Fibroblast of lung (primary cell): ENCODE measurements at regions not wholly inside any gene's neighbourhood (a gene's known extent, or its start where the extent isn't known, plus 50 kb on each side); places are given as distances from the start of the nearest gene placed in this dataset.

Experiments
- DNase-seq, 2 donors: peaks; one replicate each; pipeline versions ENCODE4 v3.0.0 to v3.0.0-alpha.2; 2010; ENCODE audit warnings: low read depth in 2 of 2
- H2AFZ ChIP-seq: 2 replicates; pipeline ENCODE4 v1.5.1; 2012; ENCODE audit warnings: low read length, control low read depth, inconsistent platforms
- H3K27ac ChIP-seq: 2 replicates; pipeline ENCODE4 v1.5.1; 2011; ENCODE audit warnings: low read length, control low read depth; ENCODE audit not compliant: insufficient read depth
- H3K27me3 ChIP-seq: 2 replicates; pipeline ENCODE4 v1.5.1; 2011; ENCODE audit warnings: mild to moderate bottlenecking, low read length; ENCODE audit not compliant: control insufficient read depth, insufficient read depth
- H3K36me3 ChIP-seq: 2 replicates; pipeline ENCODE4 v1.5.1; 2011; ENCODE audit warnings: low read length; ENCODE audit not compliant: control insufficient read depth, insufficient read depth
- H3K4me1 ChIP-seq: 2 replicates; pipeline ENCODE4 v1.5.1; 2011; ENCODE audit warnings: low read length; ENCODE audit not compliant: control insufficient read depth, insufficient read depth; ENCODE audit errors: extremely low read depth
- H3K4me2 ChIP-seq: 2 replicates; pipeline ENCODE4 v1.5.1; 2011; ENCODE audit warnings: low read length, control low read depth; ENCODE audit not compliant: insufficient read depth; ENCODE audit errors: extremely low read depth
- H3K4me3 ChIP-seq, 4 experiments: fragments of 200-600 bp in 1 of 4; sonication (generic) in 1 of 4; replicated peaks in 1 of 4; 2 replicates each; pipeline ENCODE4 v1.5.1; 2011 to 2016; ENCODE audit warnings: low read length in 4 of 4, low read depth in 3 of 4, mild to moderate bottlenecking in 3 of 4, control low read depth in 2 of 4, inconsistent platforms in 1 of 4, mixed read lengths in 1 of 4; ENCODE audit not compliant: insufficient read depth in 1 of 4; ENCODE audit errors: control extremely low read depth in 1 of 4
- H3K79me2 ChIP-seq: 2 replicates; pipeline ENCODE4 v1.5.1; 2012; ENCODE audit warnings: mild to moderate bottlenecking, low read length, inconsistent platforms; ENCODE audit not compliant: control insufficient read depth, insufficient read depth
- H3K9ac ChIP-seq: 2 replicates; pipeline ENCODE4 v1.5.1; 2011; ENCODE audit warnings: mild to moderate bottlenecking, low read length, control low read depth; ENCODE audit not compliant: insufficient read depth
- H3K9me3 ChIP-seq: 2 replicates; pipeline ENCODE4 v1.5.1; 2012; ENCODE audit warnings: low read depth, low read length; ENCODE audit not compliant: control insufficient read depth, insufficient read depth
- H4K20me1 ChIP-seq: 2 replicates; pipeline ENCODE4 v1.5.1; 2011; ENCODE audit warnings: low read length; ENCODE audit not compliant: control insufficient read depth, insufficient read depth; ENCODE audit errors: extremely low read depth
- EZH2 ChIP-seq: IDR thresholded peaks from 2 replicates; pipeline ENCODE4 v1.5.1; 2012; ENCODE audit warnings: low read length, control low read depth, mild to moderate bottlenecking; ENCODE audit errors: missing control alignments
- TF ChIP-seq, protein P1 (sequence below), 2 donors: IDR thresholded peaks in 1 of 2; conservative IDR thresholded peaks in 1 of 2; 1 replicate in 1 of 2; 2 replicates in 1 of 2; pipeline ENCODE4 v1.5.1; 2011 to 2012; ENCODE audit warnings: low read length in 2 of 2, control low read depth in 1 of 2, inconsistent platforms in 1 of 2, low read depth in 1 of 2, mild to moderate bottlenecking in 1 of 2

- no peak overlapping the region for H3K27ac ChIP-seq
- no peaks in the 10 kb centered on the region for H3K4me1 ChIP-seq
- no peak overlapping the region for H3K4me2 ChIP-seq
- H4K20me1 ChIP-seq: no peaks in the 10 kb centered on the region
- TF ChIP-seq EZH2: no peak
- TF ChIP-seq, protein P1, sequence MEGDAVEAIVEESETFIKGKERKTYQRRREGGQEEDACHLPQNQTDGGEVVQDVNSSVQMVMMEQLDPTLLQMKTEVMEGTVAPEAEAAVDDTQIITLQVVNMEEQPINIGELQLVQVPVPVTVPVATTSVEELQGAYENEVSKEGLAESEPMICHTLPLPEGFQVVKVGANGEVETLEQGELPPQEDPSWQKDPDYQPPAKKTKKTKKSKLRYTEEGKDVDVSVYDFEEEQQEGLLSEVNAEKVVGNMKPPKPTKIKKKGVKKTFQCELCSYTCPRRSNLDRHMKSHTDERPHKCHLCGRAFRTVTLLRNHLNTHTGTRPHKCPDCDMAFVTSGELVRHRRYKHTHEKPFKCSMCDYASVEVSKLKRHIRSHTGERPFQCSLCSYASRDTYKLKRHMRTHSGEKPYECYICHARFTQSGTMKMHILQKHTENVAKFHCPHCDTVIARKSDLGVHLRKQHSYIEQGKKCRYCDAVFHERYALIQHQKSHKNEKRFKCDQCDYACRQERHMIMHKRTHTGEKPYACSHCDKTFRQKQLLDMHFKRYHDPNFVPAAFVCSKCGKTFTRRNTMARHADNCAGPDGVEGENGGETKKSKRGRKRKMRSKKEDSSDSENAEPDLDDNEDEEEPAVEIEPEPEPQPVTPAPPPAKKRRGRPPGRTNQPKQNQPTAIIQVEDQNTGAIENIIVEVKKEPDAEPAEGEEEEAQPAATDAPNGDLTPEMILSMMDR (conservative IDR thresholded peaks at IDR 0.05 in 1 of 2, IDR thresholded peaks at IDR 0.05 in 1 of 2; ENCODE audit: low read depth in 1 of 2, low read length in 2 of 2): no peak
- H3K36me3 ChIP-seq: no peaks in the 10 kb centered on the region
- no peaks in the 10 kb centered on the region for H3K9me3 ChIP-seq
- no peak overlapping the region for H3K4me3 ChIP-seq
- H3K9ac ChIP-seq: no peak overlapping the region
- no peaks in the 10 kb centered on the region for H3K79me2 ChIP-seq
- no peaks in the 10 kb centered on the region for H3K27me3 ChIP-seq
- no peak overlapping the region for H2AFZ ChIP-seq
- DNase-seq: peak in 1 of 2 donors; percentile 6
Observed at GRCh38 chr17:72011561-72011960, 109.3 kb upstream of the SOX9 start.

DNA sequence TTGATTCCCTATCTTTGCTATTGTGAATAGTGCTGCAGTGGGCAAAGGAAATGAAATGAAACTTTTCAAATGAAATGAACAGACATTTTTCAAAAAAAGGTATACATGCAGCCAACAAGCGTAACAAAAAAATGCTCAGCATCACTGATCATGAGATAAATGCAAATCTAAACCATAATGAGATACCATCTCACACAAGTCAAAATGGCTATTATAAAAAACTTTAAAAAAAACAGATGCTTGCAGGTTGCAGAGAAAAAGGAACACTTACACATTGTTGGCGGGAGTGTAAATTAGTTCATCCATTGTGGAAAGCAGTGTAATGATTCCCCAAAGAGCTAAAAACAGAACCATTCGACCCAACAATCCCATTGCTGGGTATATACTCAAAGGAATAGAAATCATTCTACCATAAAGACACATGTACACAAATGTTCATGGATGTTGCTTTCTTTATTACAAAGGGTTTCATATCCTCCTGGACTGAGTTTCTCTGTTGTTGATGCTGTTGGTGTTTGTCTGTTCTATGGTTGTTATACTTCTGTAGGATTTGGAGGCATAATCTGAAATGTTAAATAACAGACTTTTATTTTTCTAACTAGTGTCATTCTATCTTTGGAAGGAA, 99.3 kb upstream of the SOX9 start:
- Histone ChIP-seq H3K36me3 (no peaks in the 10 kb centered on the region), H2AFZ (no peak overlapping the region), H3K79me2 (no peaks in the 10 kb centered on the region), H3K9me3 (no peaks in the 10 kb centered on the region), H3K4me2 (no peak overlapping the region), H3K4me1 (no peaks in the 10 kb centered on the region), H3K4me3 (no peak overlapping the region), H3K27me3 (no peaks in the 10 kb centered on the region), H3K9ac (no peak overlapping the region), H4K20me1 (no peaks in the 10 kb centered on the region), H3K27ac (no peak overlapping the region)
- TF ChIP-seq, protein P1 (conservative IDR thresholded peaks at IDR 0.05 in 1 of 2, IDR thresholded peaks at IDR 0.05 in 1 of 2; ENCODE audit: low read depth in 1 of 2, low read length in 2 of 2): no peak
- no peak for TF ChIP-seq EZH2
- DNase-seq: no peak

DNA sequence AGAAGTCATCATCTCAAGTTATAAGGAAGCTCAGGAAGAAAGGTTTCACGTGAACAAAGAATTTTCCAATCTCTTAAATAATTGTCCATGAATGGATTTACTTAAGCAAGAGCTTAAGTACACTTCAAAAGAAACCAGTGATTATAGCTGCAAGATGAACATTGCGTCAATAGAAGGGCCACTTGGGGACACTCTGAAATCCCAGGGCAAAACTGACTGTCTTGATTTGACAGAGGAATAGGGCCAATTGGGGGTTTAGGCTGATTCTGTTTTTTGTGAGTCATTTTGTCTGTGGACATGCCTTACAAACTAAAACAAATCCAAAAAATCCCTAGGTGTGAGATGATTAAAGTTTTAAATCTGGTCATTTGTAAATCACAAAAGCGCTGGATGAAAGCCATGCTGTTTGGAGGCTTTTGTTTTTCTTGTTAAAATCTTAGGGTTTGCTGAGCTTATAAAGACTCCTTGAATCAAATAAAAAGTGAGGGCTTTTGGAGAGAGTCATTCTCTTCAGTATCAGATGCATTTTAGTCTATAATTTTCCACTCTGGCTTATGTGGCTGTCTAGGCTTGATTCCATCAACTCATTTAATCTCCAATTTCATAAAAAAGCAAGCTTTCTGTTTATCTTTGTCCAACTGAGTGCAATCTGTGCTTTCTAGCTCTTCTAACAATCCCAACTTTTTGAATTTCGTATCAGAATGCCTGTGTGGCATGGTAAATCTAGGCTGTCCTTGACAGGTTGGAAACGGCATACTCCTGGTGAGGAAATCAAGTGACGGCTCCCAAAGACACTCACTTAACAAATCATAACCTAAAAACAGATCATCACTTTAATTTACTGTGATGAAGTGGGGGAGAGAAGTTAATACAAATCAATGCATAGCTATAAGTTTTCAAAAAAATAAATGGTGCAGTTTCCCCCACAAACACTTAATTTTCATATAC, 98.2 kb upstream of the SOX9 start:
- Histone ChIP-seq H2AFZ (no peak overlapping the region), H3K9ac (no peak overlapping the region), H3K4me2 (no peak overlapping the region), H3K27me3 (no peaks in the 10 kb centered on the region), H3K4me1 (no peaks in the 10 kb centered on the region), H3K36me3 (no peaks in the 10 kb centered on the region), H3K79me2 (no peaks in the 10 kb centered on the region), H4K20me1 (no peaks in the 10 kb centered on the region), H3K4me3 (no peak overlapping the region), H3K9me3 (no peaks in the 10 kb centered on the region), H3K27ac (no peak overlapping the region)
- TF ChIP-seq EZH2: no peak
- TF ChIP-seq, protein P1 (conservative IDR thresholded peaks at IDR 0.05 in 1 of 2, IDR thresholded peaks at IDR 0.05 in 1 of 2; ENCODE audit: low read depth in 1 of 2, low read length in 2 of 2): no peak
- DNase-seq: no peak
